ENCODE measurements at regions not wholly inside any gene's neighbourhood (a gene's known extent, or its start where the extent isn't known, plus 50 kb on each side); places are given as distances from the start of the nearest gene placed in this dataset.

DNA sequence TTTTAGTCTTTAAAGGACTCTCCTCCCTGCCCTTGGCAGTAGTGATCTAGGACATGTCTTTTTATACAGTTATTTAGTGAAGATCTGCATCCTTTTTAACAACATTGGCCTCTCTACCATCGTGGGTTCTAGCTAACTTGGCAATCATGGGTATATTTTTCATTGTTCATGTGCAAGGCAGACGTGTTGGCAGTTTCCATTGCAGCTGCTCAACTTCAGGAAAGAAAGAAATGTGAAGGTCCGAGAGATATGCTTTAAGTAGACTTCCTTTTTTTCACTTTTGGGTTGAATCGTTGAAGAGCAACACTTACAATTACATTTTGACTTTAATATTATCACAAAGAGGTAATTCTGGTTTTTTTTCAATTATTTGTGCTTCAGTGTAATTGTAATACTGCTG lies 172.6 kb downstream of the SATB1 start:
- TF ChIP-seq, protein P1, sequence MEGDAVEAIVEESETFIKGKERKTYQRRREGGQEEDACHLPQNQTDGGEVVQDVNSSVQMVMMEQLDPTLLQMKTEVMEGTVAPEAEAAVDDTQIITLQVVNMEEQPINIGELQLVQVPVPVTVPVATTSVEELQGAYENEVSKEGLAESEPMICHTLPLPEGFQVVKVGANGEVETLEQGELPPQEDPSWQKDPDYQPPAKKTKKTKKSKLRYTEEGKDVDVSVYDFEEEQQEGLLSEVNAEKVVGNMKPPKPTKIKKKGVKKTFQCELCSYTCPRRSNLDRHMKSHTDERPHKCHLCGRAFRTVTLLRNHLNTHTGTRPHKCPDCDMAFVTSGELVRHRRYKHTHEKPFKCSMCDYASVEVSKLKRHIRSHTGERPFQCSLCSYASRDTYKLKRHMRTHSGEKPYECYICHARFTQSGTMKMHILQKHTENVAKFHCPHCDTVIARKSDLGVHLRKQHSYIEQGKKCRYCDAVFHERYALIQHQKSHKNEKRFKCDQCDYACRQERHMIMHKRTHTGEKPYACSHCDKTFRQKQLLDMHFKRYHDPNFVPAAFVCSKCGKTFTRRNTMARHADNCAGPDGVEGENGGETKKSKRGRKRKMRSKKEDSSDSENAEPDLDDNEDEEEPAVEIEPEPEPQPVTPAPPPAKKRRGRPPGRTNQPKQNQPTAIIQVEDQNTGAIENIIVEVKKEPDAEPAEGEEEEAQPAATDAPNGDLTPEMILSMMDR (IDR thresholded peaks at IDR 0.05; ENCODE audit: insufficient read depth, low read length): no peak
- TF ChIP-seq POLR2AphosphoS5 (IDR thresholded peaks at IDR 0.05; ENCODE audit: low read depth): no peak
- TF ChIP-seq SPI1 (IDR thresholded peaks at IDR 0.05; ENCODE audit: borderline replicate concordance, low read depth): peak; percentile 89
- TF ChIP-seq GABPA (IDR thresholded peaks at IDR 0.05; ENCODE audit: low read depth): no peak
- TF ChIP-seq, protein P2, sequence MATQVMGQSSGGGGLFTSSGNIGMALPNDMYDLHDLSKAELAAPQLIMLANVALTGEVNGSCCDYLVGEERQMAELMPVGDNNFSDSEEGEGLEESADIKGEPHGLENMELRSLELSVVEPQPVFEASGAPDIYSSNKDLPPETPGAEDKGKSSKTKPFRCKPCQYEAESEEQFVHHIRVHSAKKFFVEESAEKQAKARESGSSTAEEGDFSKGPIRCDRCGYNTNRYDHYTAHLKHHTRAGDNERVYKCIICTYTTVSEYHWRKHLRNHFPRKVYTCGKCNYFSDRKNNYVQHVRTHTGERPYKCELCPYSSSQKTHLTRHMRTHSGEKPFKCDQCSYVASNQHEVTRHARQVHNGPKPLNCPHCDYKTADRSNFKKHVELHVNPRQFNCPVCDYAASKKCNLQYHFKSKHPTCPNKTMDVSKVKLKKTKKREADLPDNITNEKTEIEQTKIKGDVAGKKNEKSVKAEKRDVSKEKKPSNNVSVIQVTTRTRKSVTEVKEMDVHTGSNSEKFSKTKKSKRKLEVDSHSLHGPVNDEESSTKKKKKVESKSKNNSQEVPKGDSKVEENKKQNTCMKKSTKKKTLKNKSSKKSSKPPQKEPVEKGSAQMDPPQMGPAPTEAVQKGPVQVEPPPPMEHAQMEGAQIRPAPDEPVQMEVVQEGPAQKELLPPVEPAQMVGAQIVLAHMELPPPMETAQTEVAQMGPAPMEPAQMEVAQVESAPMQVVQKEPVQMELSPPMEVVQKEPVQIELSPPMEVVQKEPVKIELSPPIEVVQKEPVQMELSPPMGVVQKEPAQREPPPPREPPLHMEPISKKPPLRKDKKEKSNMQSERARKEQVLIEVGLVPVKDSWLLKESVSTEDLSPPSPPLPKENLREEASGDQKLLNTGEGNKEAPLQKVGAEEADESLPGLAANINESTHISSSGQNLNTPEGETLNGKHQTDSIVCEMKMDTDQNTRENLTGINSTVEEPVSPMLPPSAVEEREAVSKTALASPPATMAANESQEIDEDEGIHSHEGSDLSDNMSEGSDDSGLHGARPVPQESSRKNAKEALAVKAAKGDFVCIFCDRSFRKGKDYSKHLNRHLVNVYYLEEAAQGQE (IDR thresholded peaks at IDR 0.05; ENCODE audit: insufficient replicate concordance, low read depth): no peak

All from HL-60 (cell line).